Omental fat pad (tissue), 3 donors: ENCODE measurements at regions not wholly inside any gene's neighbourhood (a gene's known extent, or its start where the extent isn't known, plus 50 kb on each side); places are given as distances from the start of the nearest gene placed in this dataset.

Experiments used
- ATAC-seq: fragments of 150-250 bp; one replicate; pipeline ENCODE4 v1.9.1; 2016; ENCODE audit warnings: mild to moderate bottlenecking, moderate library complexity; ENCODE audit not compliant: low FRiP score
- DNase-seq: peaks from one replicate; pipeline ENCODE4 v3.0.0-alpha.2; 2019; ENCODE audit warnings: low spot score
- TF ChIP-seq, protein P1 (sequence below), 3 donors: fragments of 450-650 bp; IDR thresholded peaks; one replicate each; pipeline ENCODE4 v1.5.1; 2016 to 2017; ENCODE audit warnings: antibody characterized with exemption in 3 of 3, mild to moderate bottlenecking in 3 of 3, moderate library complexity in 2 of 3

DNA sequence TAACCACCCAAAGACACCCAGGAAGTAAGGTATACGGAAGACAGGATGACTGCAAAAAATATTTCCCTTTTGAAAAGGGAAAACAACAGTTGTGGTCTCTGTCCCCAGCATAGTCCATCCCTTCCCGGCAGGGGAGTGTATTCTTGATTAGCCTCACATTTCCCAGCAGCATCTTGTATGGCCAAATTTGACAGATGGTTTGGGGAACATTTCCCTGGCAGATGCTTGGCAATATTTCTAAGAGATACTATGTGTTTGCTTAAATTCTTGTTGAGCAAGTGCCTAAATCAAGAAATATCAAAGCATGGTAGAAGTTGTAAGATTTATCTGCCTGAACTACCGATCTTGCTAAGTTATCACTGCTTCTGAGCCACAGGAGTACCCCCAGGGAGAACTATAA lies 56.9 kb upstream of the TPK1 start:
- DNase-seq: no peak
- ATAC-seq: no peak
- TF ChIP-seq, protein P1, sequence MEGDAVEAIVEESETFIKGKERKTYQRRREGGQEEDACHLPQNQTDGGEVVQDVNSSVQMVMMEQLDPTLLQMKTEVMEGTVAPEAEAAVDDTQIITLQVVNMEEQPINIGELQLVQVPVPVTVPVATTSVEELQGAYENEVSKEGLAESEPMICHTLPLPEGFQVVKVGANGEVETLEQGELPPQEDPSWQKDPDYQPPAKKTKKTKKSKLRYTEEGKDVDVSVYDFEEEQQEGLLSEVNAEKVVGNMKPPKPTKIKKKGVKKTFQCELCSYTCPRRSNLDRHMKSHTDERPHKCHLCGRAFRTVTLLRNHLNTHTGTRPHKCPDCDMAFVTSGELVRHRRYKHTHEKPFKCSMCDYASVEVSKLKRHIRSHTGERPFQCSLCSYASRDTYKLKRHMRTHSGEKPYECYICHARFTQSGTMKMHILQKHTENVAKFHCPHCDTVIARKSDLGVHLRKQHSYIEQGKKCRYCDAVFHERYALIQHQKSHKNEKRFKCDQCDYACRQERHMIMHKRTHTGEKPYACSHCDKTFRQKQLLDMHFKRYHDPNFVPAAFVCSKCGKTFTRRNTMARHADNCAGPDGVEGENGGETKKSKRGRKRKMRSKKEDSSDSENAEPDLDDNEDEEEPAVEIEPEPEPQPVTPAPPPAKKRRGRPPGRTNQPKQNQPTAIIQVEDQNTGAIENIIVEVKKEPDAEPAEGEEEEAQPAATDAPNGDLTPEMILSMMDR (IDR thresholded peaks at IDR 0.05): no peak
